Erythroblast (primary cell): ENCODE measurements at regions not wholly inside any gene's neighbourhood (a gene's known extent, or its start where the extent isn't known, plus 50 kb on each side); places are given as distances from the start of the nearest gene placed in this dataset.
"Not testable (repeated sequence)": the region's sequence is repeated elsewhere in the genome, so short reads cannot be mapped to it uniquely, and the experiment has no call there.

Experiments used
- GATA1 ChIP-seq: IDR thresholded peaks from 2 replicates; pipeline ENCODE4 v1.6.1; 2011; ENCODE audit warnings: low read depth, mild to moderate bottlenecking, control low read depth, low read length, moderate library complexity
- POLR2A ChIP-seq: IDR thresholded peaks from 2 replicates; pipeline ENCODE4 v1.6.1; 2011; ENCODE audit warnings: mild to moderate bottlenecking, low read length

DNA sequence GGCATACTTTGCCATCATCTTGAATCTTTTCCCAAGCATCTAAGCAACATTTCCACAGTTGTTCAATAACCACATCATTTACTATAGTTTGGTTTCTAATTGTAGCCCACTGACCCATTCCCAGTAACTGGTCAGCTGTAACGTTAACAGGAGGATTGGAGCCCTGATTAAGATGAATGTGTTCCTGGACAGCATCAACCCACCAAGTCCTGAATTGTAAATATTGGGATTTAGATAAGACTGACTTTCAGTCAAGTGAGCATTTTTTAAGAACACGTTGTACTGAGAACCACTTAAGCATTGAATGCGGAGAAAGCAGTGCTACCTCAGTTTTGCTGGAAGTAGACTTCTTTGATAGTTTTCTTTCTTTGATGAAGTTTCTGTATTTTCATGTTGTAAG, 53.3 kb upstream of the ARL4D start:
- TF ChIP-seq POLR2A, GATA1: not testable (repeated sequence)
